Natural killer cell (primary cell): ENCODE measurements at regions not wholly inside any gene's neighbourhood (a gene's known extent, or its start where the extent isn't known, plus 50 kb on each side); places are given as distances from the start of the nearest gene placed in this dataset.

Experiments used
- ATAC-seq, 3 donors: fragments of 150-1000 bp in 2 of 3; fragments of 200-7000 bp in 1 of 3; cut with Tn5 transposase; 1 replicate in 1 of 3; 2 replicates in 2 of 3; pipeline ENCODE4 v1.10.0; 2021; ENCODE audit warnings: mild to moderate bottlenecking in 2 of 3, moderate library complexity in 2 of 3
- DNase-seq, 2 donors: peaks; one replicate each; pipeline versions ENCODE4 v3.0.0 to v3.0.0-alpha.2; 2013 to 2021; ENCODE audit warnings: mixed read lengths in 1 of 2
- H3K27ac ChIP-seq: one replicate; pipeline ENCODE4 v1.5.1; 2013; ENCODE audit warnings: mild to moderate bottlenecking, low read length
- H3K27me3 ChIP-seq: one replicate; pipeline ENCODE4 v1.6.1; 2013; ENCODE audit warnings: low read length; ENCODE audit not compliant: control insufficient read depth, insufficient read depth
- H3K36me3 ChIP-seq: one replicate; pipeline ENCODE4 v1.6.1; 2013; ENCODE audit warnings: low read length; ENCODE audit not compliant: control insufficient read depth, insufficient read depth
- H3K4me1 ChIP-seq: one replicate; pipeline ENCODE4 v1.6.1; 2013; ENCODE audit warnings: low read length; ENCODE audit not compliant: control insufficient read depth, insufficient read depth
- H3K4me3 ChIP-seq: one replicate; pipeline ENCODE4 v1.5.1; 2013; ENCODE audit warnings: low read length
- H3K9me3 ChIP-seq: one replicate; pipeline ENCODE4 v1.6.1; 2013; ENCODE audit warnings: low read length; ENCODE audit not compliant: control insufficient read depth, insufficient read depth
- H3K27ac Mint-ChIP-seq, 2 donors: one replicate each; pipeline ENCODE4 v1.8.0; 2022; ENCODE audit warnings: mild to moderate bottlenecking in 2 of 2, mixed read lengths in 2 of 2, moderate library complexity in 1 of 2
- H3K27me3 Mint-ChIP-seq, 2 donors: one replicate each; pipeline ENCODE4 v1.8.0; 2022; ENCODE audit warnings: low read depth in 2 of 2, mixed read lengths in 2 of 2
- H3K36me3 Mint-ChIP-seq: one replicate; pipeline ENCODE4 v1.8.0; 2022; ENCODE audit warnings: mixed read lengths
- H3K4me1 Mint-ChIP-seq, 2 donors: one replicate each; pipeline ENCODE4 v1.8.0; 2022; ENCODE audit warnings: mixed read lengths in 2 of 2
- H3K4me3 Mint-ChIP-seq: one replicate; pipeline ENCODE4 v1.8.0; 2022; ENCODE audit warnings: mild to moderate bottlenecking, moderate library complexity, mixed read lengths
- H3K9me3 Mint-ChIP-seq, 2 donors: one replicate each; pipeline ENCODE4 v1.8.0; 2022; ENCODE audit warnings: mixed read lengths in 2 of 2
- CTCF ChIP-seq: fragments of 200-600 bp; IDR thresholded peaks from one replicate; pipeline ENCODE4 v1.8.0; 2022; ENCODE audit warnings: antibody characterized with exemption
- WGBS: methylation state at CpG from one replicate; pipeline ENCODE4 v1.1.7; 2013; ENCODE audit warnings: missing lambda C conversion rate; ENCODE audit not compliant: insufficient coverage; 5-methylcytosine and 5-hydroxymethylcytosine counted together
- intact Hi-C: fragments of 100-400 bp; cut with micrococcal nuclease; formaldehyde crosslinking; loops from one replicate; pipeline ENCODE4 v1.14.2; 2022

- H3K4me3 Mint-ChIP-seq, result no peak overlapping the region
- H3K27ac Mint-ChIP-seq, result no peak overlapping the region
- no peaks in the 10 kb centered on the region for H3K9me3 ChIP-seq
- ATAC-seq (no peak), DNase-seq (no peak)
- no peaks in the 10 kb centered on the region for H3K9me3 Mint-ChIP-seq
- H3K4me1 ChIP-seq, result no peaks in the 10 kb centered on the region
- no peak overlapping the region for H3K27ac ChIP-seq
- peaks cover 16 to 18% of the 10 kb centered on the region in 2 donors for H3K27me3 Mint-ChIP-seq
- no CpG with 5 or more reads among the region's 1 CpG for WGBS
- H3K27me3 ChIP-seq, result no peaks in the 10 kb centered on the region
- H3K4me1 Mint-ChIP-seq, result peaks cover 6 to 13% of the 10 kb centered on the region in 2 donors
- TF ChIP-seq CTCF, result no peak
- H3K4me3 ChIP-seq, result no peak overlapping the region
- intact Hi-C loops, result no loop called here
- no peaks in the 10 kb centered on the region for H3K36me3 ChIP-seq
- no peaks in the 10 kb centered on the region for H3K36me3 Mint-ChIP-seq
Measured at GRCh38 chr22:25489947-25490346, 74.5 kb upstream of the GRK3 start.

GRCh38 chr22:25490896-25491295, 73.6 kb upstream of the GRK3 start:
- Histone ChIP-seq H3K27me3 (no peaks in the 10 kb centered on the region), H3K36me3 (no peaks in the 10 kb centered on the region), H3K9me3 (no peaks in the 10 kb centered on the region), H3K4me1 (no peaks in the 10 kb centered on the region), H3K27ac (no peak overlapping the region), H3K4me3 (no peak overlapping the region)
- ATAC-seq, result no peak
- Mint-ChIP-seq H3K36me3 (no peaks in the 10 kb centered on the region), H3K27ac (no peak overlapping the region), H3K4me1 (peaks cover 10 to 14% of the 10 kb centered on the region in 2 donors), H3K4me3 (no peak overlapping the region), H3K27me3 (peaks cover 16 to 18% of the 10 kb centered on the region in 2 donors), H3K9me3 (no peaks in the 10 kb centered on the region)
- no peak for DNase-seq
- intact Hi-C loops, result no loop called here
- no peak for TF ChIP-seq CTCF
- 93% methylated on average over 5 of the region's 5 CpGs for WGBS

- no peak overlapping the region for H3K4me3 ChIP-seq
- Mint-ChIP-seq H3K4me3 (no peak overlapping the region), H3K4me1 (peaks cover 10 to 14% of the 10 kb centered on the region in 2 donors), H3K36me3 (no peaks in the 10 kb centered on the region), H3K27me3 (peaks cover 16 to 18% of the 10 kb centered on the region in 2 donors), H3K9me3 (no peaks in the 10 kb centered on the region), H3K27ac (no peak overlapping the region)
- no peak overlapping the region for H3K27ac ChIP-seq
- intact Hi-C loops, result no loop called here
- TF ChIP-seq CTCF, result no peak
- ATAC-seq (no peak), DNase-seq (no peak)
- H3K9me3 ChIP-seq, result no peaks in the 10 kb centered on the region
- H3K27me3 ChIP-seq, result no peaks in the 10 kb centered on the region
- no peaks in the 10 kb centered on the region for H3K36me3 ChIP-seq
- no peaks in the 10 kb centered on the region for H3K4me1 ChIP-seq
Measured at GRCh38 chr22:25492162-25492561, 72.3 kb upstream of the GRK3 start.
